ENCODE measurements at regions not wholly inside any gene's neighbourhood (a gene's known extent, or its start where the extent isn't known, plus 50 kb on each side); places are given as distances from the start of the nearest gene placed in this dataset.

- TF ChIP-seq CTCF (IDR thresholded peaks at IDR 0.05) (no peak), POLR2A (IDR thresholded peaks at IDR 0.05) (no peak)
Measured at GRCh38 chr2:2501454-2502200, 170.6 kb upstream of the MYT1L start.

Measured in right lobe of liver (tissue), 4 donors.